Skeletal muscle tissue (tissue), 3 donors: ENCODE measurements at regions not wholly inside any gene's neighbourhood (a gene's known extent, or its start where the extent isn't known, plus 50 kb on each side); places are given as distances from the start of the nearest gene placed in this dataset.

Experiments used
- H3K27ac ChIP-seq: one replicate; pipeline ENCODE4 v1.7.0; 2013; ENCODE audit warnings: mild to moderate bottlenecking, low read depth, low read length, inconsistent platforms
- H3K27me3 ChIP-seq, 3 donors: one replicate each; pipeline ENCODE4 v1.7.0; 2013; ENCODE audit warnings: low read length in 3 of 3; ENCODE audit not compliant: control insufficient read depth in 3 of 3, insufficient read depth in 3 of 3
- H3K36me3 ChIP-seq, 3 donors: one replicate each; pipeline ENCODE4 v1.7.0; 2013; ENCODE audit warnings: low read length in 3 of 3; ENCODE audit not compliant: control insufficient read depth in 3 of 3, insufficient read depth in 3 of 3
- H3K4me1 ChIP-seq, 3 donors: one replicate each; pipeline ENCODE4 v1.7.0; 2013; ENCODE audit warnings: low read length in 3 of 3, mild to moderate bottlenecking in 3 of 3; ENCODE audit not compliant: control insufficient read depth in 3 of 3, insufficient read depth in 3 of 3
- H3K4me3 ChIP-seq, 3 donors: one replicate each; pipeline ENCODE4 v1.7.0; 2013; ENCODE audit warnings: low read length in 3 of 3
- H3K9ac ChIP-seq, 3 donors: one replicate each; pipeline ENCODE4 v1.7.0; 2013; ENCODE audit warnings: low read length in 3 of 3, mild to moderate bottlenecking in 3 of 3, moderate library complexity in 2 of 3, low read depth in 1 of 3
- H3K9me3 ChIP-seq, 3 donors: one replicate each; pipeline ENCODE4 v1.7.0; 2013; ENCODE audit warnings: low read length in 3 of 3; ENCODE audit not compliant: control insufficient read depth in 3 of 3
- donor health status: Osteomylitis.

DNA sequence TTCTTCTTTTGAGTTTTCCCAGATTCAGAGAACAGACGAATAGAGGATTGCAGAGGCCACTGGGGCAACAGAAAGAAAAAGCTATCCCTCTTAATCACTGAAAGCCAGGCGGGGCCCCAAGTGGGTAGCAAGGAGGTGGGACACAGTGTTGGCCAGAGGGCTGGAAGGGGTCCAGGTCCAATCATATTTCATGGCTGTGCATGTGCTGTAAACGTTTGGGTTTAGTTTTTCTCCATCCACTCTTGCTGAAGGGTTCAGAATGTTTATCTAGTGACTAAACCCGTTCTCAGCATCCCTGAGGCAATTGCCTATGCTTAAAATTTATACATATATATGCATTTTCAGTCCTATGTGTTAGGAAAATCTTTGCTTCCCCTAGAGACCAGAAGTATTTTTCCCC is 99.4 kb upstream of the EPHA4 start:
- Histone ChIP-seq H3K9me3 (no peaks in the 10 kb centered on the region), H3K4me1 (no peaks in the 10 kb centered on the region), H3K27me3 (no peaks in the 10 kb centered on the region), H3K4me3 (no peak overlapping the region), H3K27ac (no peak overlapping the region), H3K9ac (no peak overlapping the region), H3K36me3 (no peaks in the 10 kb centered on the region)

DNA sequence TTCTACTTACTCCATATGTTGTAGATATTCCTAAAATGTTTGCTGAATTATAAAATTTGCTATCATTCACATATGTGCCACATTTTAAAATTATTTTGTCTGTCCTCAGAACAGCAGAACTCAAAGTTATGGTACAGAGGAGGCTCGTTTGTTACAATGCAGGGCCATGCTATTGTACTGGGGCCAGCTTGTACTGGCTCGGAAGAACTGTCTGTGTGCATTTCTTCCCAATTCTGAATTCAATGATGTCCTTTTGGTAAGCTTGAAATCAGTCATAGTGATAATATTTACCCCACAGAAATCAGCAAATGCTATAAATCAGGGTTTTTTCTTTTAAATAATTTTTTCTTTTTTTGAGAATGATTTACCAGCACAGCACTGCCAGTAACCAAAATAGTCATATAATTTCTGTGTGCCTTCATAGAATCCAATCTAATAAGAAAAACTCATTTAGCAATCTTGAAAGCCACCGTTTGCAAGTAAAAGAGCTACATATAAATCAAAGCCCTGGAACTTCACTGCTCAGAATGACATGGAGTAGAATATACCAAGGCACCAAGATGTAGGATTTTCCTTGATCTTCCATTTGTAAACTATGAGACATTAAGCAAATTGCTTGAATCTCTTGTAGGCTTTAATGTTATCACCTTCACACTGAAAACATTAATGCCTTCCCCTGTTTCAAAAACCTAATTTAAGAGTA is 90.7 kb upstream of the EPHA4 start:
- Histone ChIP-seq H3K4me3 (no peak overlapping the region), H3K36me3 (no peaks in the 10 kb centered on the region), H3K9me3 (no peaks in the 10 kb centered on the region), H3K27me3 (no peaks in the 10 kb centered on the region), H3K27ac (no peak overlapping the region), H3K9ac (no peak overlapping the region), H3K4me1 (no peaks in the 10 kb centered on the region)

DNA sequence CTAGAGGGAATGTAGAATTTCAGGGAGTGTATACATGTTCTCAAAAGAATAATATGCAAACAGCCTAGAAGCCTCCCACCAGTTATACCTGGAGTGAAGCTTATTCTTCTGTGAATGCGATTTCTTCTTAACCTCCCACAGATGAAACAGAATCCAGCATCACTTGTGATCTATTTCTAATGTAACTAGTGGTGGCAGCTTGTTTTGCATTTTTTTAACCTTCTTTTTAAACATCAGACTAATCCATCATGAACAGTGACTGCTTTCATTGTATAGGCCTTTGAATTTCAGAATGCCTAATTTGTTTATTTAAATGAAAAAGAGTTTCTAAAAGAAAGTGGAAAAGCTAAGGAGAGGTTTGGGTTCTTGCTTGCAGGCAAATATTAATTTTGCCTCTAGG is 85.7 kb upstream of the EPHA4 start:
- no peak overlapping the region for H3K27ac ChIP-seq
- H3K36me3 ChIP-seq: no peaks in the 10 kb centered on the region
- H3K9ac ChIP-seq: no peak overlapping the region
- no peaks in the 10 kb centered on the region for H3K9me3 ChIP-seq
- no peak overlapping the region for H3K4me3 ChIP-seq
- H3K27me3 ChIP-seq: peaks cover 0 to 2% (median 0%) of the 10 kb centered on the region in 3 donors
- no peaks in the 10 kb centered on the region for H3K4me1 ChIP-seq

DNA sequence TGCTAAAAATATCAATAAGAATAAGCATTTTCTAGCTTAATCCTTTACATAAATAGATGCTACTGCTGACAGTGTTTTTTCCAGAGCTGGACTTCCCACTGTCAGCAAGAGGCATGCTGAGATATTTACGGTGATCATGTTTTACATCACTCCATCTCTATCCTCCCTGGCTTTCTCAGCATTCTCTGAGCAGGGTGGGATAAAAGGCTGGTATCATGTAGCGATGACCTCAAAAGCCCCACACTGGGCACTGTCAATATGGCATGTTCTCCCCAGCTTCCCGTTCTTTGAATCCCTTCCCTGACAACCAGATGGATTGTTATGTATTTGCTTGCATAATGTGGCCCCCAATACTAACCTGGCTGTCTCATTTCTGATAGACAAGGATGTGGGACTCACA is 83.2 kb upstream of the EPHA4 start:
- Histone ChIP-seq H3K27ac (no peak overlapping the region), H3K4me3 (no peak overlapping the region), H3K9ac (no peak overlapping the region), H3K36me3 (no peaks in the 10 kb centered on the region), H3K4me1 (no peaks in the 10 kb centered on the region), H3K9me3 (no peaks in the 10 kb centered on the region), H3K27me3 (peaks cover 0 to 2% (median 0%) of the 10 kb centered on the region in 3 donors)

- H3K27ac ChIP-seq: no peak overlapping the region
- H3K9ac ChIP-seq: no peak overlapping the region
- H3K4me3 ChIP-seq: no peak overlapping the region
- H3K4me1 ChIP-seq: no peaks in the 10 kb centered on the region
- no peaks in the 10 kb centered on the region for H3K9me3 ChIP-seq
- H3K36me3 ChIP-seq: no peaks in the 10 kb centered on the region
- peaks cover 0 to 2% (median 0%) of the 10 kb centered on the region in 3 donors for H3K27me3 ChIP-seq
Observed at GRCh38 chr2:221653182-221653581, 81.1 kb upstream of the EPHA4 start.

GRCh38 chr2:221649051-221649775 is 77.1 kb upstream of the EPHA4 start:
- Histone ChIP-seq H3K4me1 (no peaks in the 10 kb centered on the region), H3K27me3 (no peaks in the 10 kb centered on the region), H3K27ac (no peak overlapping the region), H3K9me3 (no peaks in the 10 kb centered on the region), H3K4me3 (no peak overlapping the region), H3K36me3 (no peaks in the 10 kb centered on the region), H3K9ac (no peak overlapping the region)

GRCh38 chr2:221642447-221642846 is 70.3 kb upstream of the EPHA4 start:
- Histone ChIP-seq H3K27ac (no peak overlapping the region), H3K4me1 (no peaks in the 10 kb centered on the region), H3K4me3 (no peak overlapping the region), H3K36me3 (no peaks in the 10 kb centered on the region), H3K9me3 (no peaks in the 10 kb centered on the region), H3K9ac (no peak overlapping the region), H3K27me3 (no peaks in the 10 kb centered on the region)

GRCh38 chr2:221641181-221641871 is 69.2 kb upstream of the EPHA4 start:
- no peak overlapping the region for H3K9ac ChIP-seq
- no peak overlapping the region for H3K4me3 ChIP-seq
- H3K27me3 ChIP-seq: no peaks in the 10 kb centered on the region
- H3K9me3 ChIP-seq: no peaks in the 10 kb centered on the region
- no peaks in the 10 kb centered on the region for H3K36me3 ChIP-seq
- no peak overlapping the region for H3K27ac ChIP-seq
- H3K4me1 ChIP-seq: no peaks in the 10 kb centered on the region

DNA sequence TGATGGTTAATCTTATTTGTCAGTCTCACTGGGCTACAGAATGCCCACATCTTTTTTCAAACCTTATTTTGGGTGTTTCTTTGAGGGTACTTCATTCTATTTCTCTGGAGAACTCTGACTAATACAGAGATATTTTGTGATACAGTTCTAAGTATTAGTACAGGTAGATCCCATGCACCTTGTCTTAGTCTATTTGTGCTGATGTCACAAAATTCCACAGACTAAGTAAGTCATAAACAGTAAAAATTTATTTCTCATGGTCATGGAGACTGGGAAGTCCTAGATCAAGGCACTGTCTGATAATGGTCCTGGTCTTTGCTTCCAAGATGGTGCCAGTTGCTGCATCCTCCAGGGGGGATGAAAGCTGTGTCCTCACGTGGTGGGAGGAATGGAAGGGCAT is 68.6 kb upstream of the EPHA4 start:
- H3K4me3 ChIP-seq: no peak overlapping the region
- no peaks in the 10 kb centered on the region for H3K4me1 ChIP-seq
- H3K27ac ChIP-seq: no peak overlapping the region
- no peaks in the 10 kb centered on the region for H3K27me3 ChIP-seq
- H3K9ac ChIP-seq: no peak overlapping the region
- no peaks in the 10 kb centered on the region for H3K36me3 ChIP-seq
- no peaks in the 10 kb centered on the region for H3K9me3 ChIP-seq

- Histone ChIP-seq H3K27ac (no peak overlapping the region), H3K4me3 (no peak overlapping the region), H3K9ac (no peak overlapping the region), H3K36me3 (no peaks in the 10 kb centered on the region), H3K27me3 (no peaks in the 10 kb centered on the region), H3K9me3 (no peaks in the 10 kb centered on the region), H3K4me1 (no peaks in the 10 kb centered on the region)
Observed at GRCh38 chr2:221637851-221638250, 65.7 kb upstream of the EPHA4 start.
